ELF-1 (cell line): ENCODE measurements at regions not wholly inside any gene's neighbourhood (a gene's known extent, or its start where the extent isn't known, plus 50 kb on each side); places are given as distances from the start of the nearest gene placed in this dataset.

Source experiments
- DNase-seq: peaks from one replicate; pipeline ENCODE4 v3.0.0-alpha.2; 2016; ENCODE audit warnings: low read depth, low spot score

GRCh38 chr15:85976986-85977385 is 102.7 kb upstream of the AGBL1 start:
- no peak for DNase-seq

GRCh38 chr15:85977586-85977985 is 102.1 kb upstream of the AGBL1 start:
- DNase-seq: no peak

GRCh38 chr15:85979929-85980328 is 99.7 kb upstream of the AGBL1 start:
- DNase-seq: no peak

- DNase-seq: no peak
These were observed 98.7 kb upstream of the AGBL1 start for GRCh38 chr15:85980946-85981345.

GRCh38 chr15:85984241-85984640 is 95.4 kb upstream of the AGBL1 start:
- DNase-seq: no peak

GRCh38 chr15:85986116-85986515 is 93.6 kb upstream of the AGBL1 start:
- DNase-seq: no peak

GRCh38 chr15:85986741-85987140 is 92.9 kb upstream of the AGBL1 start:
- DNase-seq: no peak

GRCh38 chr15:85988741-85989140 is 90.9 kb upstream of the AGBL1 start:
- no peak for DNase-seq

GRCh38 chr15:85992224-85992623 is 87.4 kb upstream of the AGBL1 start:
- DNase-seq: no peak

- DNase-seq: no peak
These were observed 86.6 kb upstream of the AGBL1 start for GRCh38 chr15:85993116-85993515.

GRCh38 chr15:85997618-85998017 is 82.1 kb upstream of the AGBL1 start:
- no peak for DNase-seq

GRCh38 chr15:85999658-86000057 is 80.0 kb upstream of the AGBL1 start:
- DNase-seq: no peak

- DNase-seq: no peak
These were observed 78.5 kb upstream of the AGBL1 start for GRCh38 chr15:86001200-86001599.

GRCh38 chr15:86002444-86002843 is 77.2 kb upstream of the AGBL1 start:
- DNase-seq: no peak

GRCh38 chr15:86004061-86004460 is 75.6 kb upstream of the AGBL1 start:
- no peak for DNase-seq

GRCh38 chr15:86006546-86006945 is 73.1 kb upstream of the AGBL1 start:
- DNase-seq: no peak

GRCh38 chr15:86009727-86010126 is 69.9 kb upstream of the AGBL1 start:
- DNase-seq: no peak

- no peak for DNase-seq
These were observed 69.3 kb upstream of the AGBL1 start for GRCh38 chr15:86010398-86010797.

- DNase-seq: no peak
These were observed 68.8 kb upstream of the AGBL1 start for GRCh38 chr15:86010891-86011290.

- no peak for DNase-seq
These were observed 65.7 kb upstream of the AGBL1 start for GRCh38 chr15:86014016-86014415.

GRCh38 chr15:86016750-86017149 is 62.9 kb upstream of the AGBL1 start:
- no peak for DNase-seq

GRCh38 chr15:86018679-86019078 is 61.0 kb upstream of the AGBL1 start:
- no peak for DNase-seq

- DNase-seq: no peak
These were observed 58.1 kb upstream of the AGBL1 start for GRCh38 chr15:86021281-86022264.
